Right atrium auricular region (tissue), 2 donors: ENCODE measurements at regions not wholly inside any gene's neighbourhood (a gene's known extent, or its start where the extent isn't known, plus 50 kb on each side); places are given as distances from the start of the nearest gene placed in this dataset.
"Not testable (repeated sequence)": the region's sequence is repeated elsewhere in the genome, so short reads cannot be mapped to it uniquely, and the experiment has no call there.

ENCODE experiments used
- DNase-seq: peaks from one replicate; pipeline ENCODE4 v3.0.0-alpha.2; 2019; ENCODE audit warnings: low spot score
- H3K27ac ChIP-seq, 2 donors: fragments of 200-600 bp; sonication (generic); 1 replicate in 1 of 2; 2 replicates in 1 of 2; pipeline ENCODE4 v1.5.1; 2016 to 2019
- H3K27me3 ChIP-seq, 2 donors: fragments of 200-600 bp; sonication (generic); one replicate each; pipeline versions ENCODE4 v1.5.1 to v1.6.0; 2017 to 2019
- H3K36me3 ChIP-seq: fragments of 200-600 bp; sonication (generic); one replicate; pipeline ENCODE4 v1.5.1; 2016
- H3K4me1 ChIP-seq, 2 donors: fragments of 200-600 bp; sonication (generic); one replicate each; pipeline versions ENCODE4 v1.5.1 to v1.6.0; 2017 to 2019
- H3K4me3 ChIP-seq, 2 donors: fragments of 200-600 bp; sonication (generic); 1 replicate in 1 of 2; 2 replicates in 1 of 2; pipeline ENCODE4 v1.5.1; 2017 to 2019; ENCODE audit warnings: mild to moderate bottlenecking in 1 of 2, moderate library complexity in 1 of 2
- H3K9me3 ChIP-seq, 2 donors: fragments of 200-600 bp; sonication (generic); one replicate each; pipeline ENCODE4 v1.5.1; 2019
- TF ChIP-seq, protein P1 (sequence below), 2 donors: fragments of 200-600 bp; sonication (generic); IDR thresholded peaks; one replicate each; pipeline ENCODE4 v1.5.1; 2019; ENCODE audit warnings: antibody characterized with exemption in 2 of 2

DNA sequence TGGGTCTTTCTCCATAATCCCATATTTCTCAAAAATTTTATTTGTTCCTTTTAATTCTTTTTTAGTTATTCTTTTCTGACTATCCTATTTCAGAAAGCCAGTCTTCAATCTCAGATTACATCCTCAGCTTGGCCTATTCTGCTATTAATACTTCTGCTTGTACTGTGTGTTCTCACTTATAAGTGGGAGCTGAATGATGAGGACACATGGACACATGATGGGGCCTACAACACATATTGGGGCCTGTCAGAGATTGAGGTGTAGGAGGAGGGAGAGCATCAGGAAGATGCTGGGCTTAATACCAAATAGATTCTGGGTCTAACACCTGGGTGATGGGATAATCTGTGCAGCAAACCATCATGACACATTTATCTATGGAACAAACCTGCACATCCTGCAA is 82.3 kb downstream of the MAGEE1 start:
- Histone ChIP-seq H3K9me3 (no peaks in the 10 kb centered on the region), H3K27me3 (no peaks in the 10 kb centered on the region), H3K4me1 (no peaks in the 10 kb centered on the region), H3K27ac (no peak overlapping the region), H3K36me3 (no peaks in the 10 kb centered on the region), H3K4me3 (no peak overlapping the region)
- DNase-seq = no peak
- TF ChIP-seq, protein P1, sequence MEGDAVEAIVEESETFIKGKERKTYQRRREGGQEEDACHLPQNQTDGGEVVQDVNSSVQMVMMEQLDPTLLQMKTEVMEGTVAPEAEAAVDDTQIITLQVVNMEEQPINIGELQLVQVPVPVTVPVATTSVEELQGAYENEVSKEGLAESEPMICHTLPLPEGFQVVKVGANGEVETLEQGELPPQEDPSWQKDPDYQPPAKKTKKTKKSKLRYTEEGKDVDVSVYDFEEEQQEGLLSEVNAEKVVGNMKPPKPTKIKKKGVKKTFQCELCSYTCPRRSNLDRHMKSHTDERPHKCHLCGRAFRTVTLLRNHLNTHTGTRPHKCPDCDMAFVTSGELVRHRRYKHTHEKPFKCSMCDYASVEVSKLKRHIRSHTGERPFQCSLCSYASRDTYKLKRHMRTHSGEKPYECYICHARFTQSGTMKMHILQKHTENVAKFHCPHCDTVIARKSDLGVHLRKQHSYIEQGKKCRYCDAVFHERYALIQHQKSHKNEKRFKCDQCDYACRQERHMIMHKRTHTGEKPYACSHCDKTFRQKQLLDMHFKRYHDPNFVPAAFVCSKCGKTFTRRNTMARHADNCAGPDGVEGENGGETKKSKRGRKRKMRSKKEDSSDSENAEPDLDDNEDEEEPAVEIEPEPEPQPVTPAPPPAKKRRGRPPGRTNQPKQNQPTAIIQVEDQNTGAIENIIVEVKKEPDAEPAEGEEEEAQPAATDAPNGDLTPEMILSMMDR (IDR thresholded peaks at IDR 0.05) = no peak

DNA sequence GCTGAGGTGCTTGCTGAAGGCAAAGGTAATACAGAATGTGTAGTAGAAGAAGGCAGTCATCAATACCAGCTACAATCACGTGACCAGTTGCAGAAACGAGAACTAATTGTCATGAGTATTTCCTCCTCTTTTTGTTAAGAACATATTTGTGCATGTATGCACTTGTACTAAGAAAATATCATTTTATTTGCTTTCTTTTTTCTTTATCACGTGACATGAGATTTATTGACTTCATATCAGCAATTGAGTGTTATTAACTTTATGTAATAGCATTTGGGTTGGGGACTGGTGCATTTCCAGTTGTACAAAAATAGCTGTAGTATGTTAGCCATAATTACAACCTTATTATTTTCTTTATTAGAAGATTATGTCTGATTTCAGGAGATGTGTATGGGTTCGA is 90.0 kb downstream of the MAGEE1 start:
- Histone ChIP-seq H3K36me3 (no peaks in the 10 kb centered on the region), H3K27ac (no peak overlapping the region), H3K4me1 (no peaks in the 10 kb centered on the region), H3K27me3 (no peaks in the 10 kb centered on the region), H3K4me3 (no peak overlapping the region), H3K9me3 (peaks cover 0 to 9% of the 10 kb centered on the region in 2 donors)
- TF ChIP-seq, protein P1 (IDR thresholded peaks at IDR 0.05) = no peak
- DNase-seq = no peak

DNA sequence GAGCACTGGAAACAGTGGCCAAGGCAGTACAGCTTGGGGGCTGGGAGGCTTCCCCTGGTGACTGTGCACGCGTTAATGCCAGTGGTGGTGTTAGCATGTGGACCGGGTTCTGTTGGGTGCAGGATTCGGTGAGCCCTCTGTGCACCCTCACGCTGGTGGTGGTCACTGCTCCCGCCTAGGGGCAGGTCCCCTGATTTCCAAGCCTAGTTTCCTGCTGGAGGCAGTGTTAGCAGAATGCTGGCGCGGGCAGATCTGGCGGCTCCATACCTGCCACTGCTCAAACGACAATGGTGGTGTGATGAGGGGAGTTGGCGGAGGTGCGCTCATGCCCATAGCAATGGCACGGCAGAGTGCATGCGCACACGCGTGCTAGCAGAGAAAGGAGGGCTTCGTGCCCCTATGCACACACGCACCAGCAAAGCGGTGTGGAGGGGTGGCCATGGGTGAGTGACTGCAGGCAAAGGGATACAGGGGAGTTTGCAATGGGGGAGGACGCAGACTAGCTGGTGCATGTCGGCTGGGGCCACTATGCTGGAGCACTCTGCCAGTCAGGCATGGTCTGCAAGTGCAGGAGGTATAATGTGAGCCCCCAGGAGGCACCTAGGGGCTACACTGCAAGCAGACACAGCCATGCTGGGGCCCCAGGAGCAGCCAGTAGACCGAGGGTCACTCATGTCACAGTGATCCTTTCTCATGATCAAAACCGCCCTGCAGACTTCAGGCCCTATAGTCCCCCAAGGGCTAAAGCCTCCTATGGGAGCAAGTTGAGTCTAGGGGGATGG is 93.0 kb downstream of the MAGEE1 start:
- Histone ChIP-seq H3K36me3 (no peaks in the 10 kb centered on the region), H3K9me3 (peaks cover 0 to 9% of the 10 kb centered on the region in 2 donors), H3K4me3 (no peak overlapping the region), H3K27me3 (no peaks in the 10 kb centered on the region), H3K27ac (no peak overlapping the region), H3K4me1 (no peaks in the 10 kb centered on the region)
- TF ChIP-seq, protein P1 (IDR thresholded peaks at IDR 0.05) = no peak
- DNase-seq = no peak

DNA sequence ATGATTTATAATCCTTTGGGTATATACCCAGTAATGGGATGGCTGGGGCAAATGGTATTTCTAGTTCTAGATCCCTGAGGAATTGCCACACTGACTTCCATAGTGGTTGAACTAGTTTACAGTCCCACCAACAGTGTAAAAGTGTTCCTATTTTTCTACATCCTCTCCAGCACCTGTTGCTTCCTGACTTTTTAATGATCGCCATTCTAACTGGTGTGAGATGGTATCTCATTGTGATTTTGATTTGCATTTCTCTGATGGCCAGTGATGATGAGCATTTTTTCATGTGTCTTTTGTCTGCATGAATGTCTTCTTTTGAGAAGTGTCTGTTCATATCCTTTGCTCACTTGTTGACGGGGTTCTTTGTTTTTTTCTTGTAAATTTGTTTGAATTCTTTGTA is 108.2 kb downstream of the MAGEE1 start:
- not testable (repeated sequence) for H3K4me3 ChIP-seq, H3K27me3 ChIP-seq, DNase-seq, H3K27ac ChIP-seq, H3K36me3 ChIP-seq, H3K4me1 ChIP-seq
- peaks cover 0 to 17% of the 10 kb centered on the region in 2 donors for H3K9me3 ChIP-seq

DNA sequence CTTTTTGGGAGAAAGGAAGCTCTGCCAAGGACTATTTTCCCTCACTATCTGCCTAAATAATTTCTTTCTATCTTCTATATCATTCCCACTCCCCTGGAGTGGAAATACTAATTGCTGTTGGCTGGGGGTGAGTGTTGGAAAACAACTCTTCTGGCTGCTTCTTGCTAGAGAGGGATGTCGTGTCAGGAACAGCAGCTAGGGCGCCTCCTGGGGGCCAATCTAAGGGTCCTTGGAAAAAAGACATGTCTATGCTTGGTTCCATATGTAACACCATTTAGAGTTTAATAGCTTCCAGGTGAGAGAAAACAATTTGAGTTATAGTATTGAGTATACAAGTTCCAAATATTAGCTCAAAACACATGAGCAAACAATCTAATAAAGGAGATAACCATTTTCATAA is 111.3 kb downstream of the MAGEE1 start:
- no peak for DNase-seq
- TF ChIP-seq, protein P1 (IDR thresholded peaks at IDR 0.05) = no peak
- Histone ChIP-seq H3K9me3 (peaks cover 0 to 9% of the 10 kb centered on the region in 2 donors), H3K36me3 (no peaks in the 10 kb centered on the region), H3K4me3 (no peak overlapping the region), H3K27ac (no peak overlapping the region), H3K4me1 (no peaks in the 10 kb centered on the region), H3K27me3 (no peaks in the 10 kb centered on the region)

DNA sequence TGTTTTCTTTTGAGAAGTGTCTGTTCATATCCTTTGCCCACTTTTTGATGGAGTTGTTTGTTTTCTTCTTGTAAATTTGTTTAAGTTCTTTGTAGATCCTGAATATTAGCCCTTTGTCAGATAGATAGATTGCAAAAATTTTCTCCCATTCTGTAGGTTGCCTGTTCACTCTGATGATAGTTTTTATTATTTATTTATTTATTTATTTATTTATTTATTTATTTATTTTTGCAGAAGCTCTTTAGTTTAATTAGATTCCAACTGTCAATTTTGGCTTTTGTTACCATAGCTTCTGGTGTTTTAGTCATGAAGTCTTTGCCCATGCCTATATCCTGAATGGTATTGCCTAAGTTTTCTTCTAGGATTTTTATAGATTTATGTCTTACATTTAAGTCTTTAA is 115.9 kb downstream of the MAGEE1 start:
- DNase-seq, H3K9me3 ChIP-seq, H3K27ac ChIP-seq, H3K4me1 ChIP-seq, H3K27me3 ChIP-seq, H3K36me3 ChIP-seq, H3K4me3 ChIP-seq: not testable (repeated sequence)

DNA sequence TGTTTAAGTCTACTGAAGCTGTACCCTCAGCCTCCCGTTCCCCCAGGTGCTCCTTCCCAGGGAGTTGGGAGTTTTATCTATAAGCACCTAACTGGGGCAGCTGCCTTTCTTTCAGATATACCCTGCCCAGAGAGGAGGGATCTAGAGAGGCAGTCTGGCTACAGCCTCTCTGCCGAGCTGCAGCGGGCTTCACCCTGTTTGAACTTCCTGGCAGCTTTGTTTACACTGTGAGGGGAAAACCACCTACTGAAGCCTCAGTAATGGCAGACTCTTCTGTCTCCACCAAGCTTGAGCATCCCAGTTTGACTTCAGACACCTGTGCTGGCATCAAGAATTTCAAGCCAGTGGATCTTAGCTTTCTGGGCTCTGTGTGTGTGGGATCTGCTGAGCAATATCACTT is 122.5 kb downstream of the MAGEE1 start:
- no peak for DNase-seq
- Histone ChIP-seq H3K27me3 (no peaks in the 10 kb centered on the region), H3K4me3 (no peak overlapping the region), H3K9me3 (peaks cover 3 to 20% of the 10 kb centered on the region in 2 donors), H3K36me3 (no peaks in the 10 kb centered on the region), H3K27ac (no peak overlapping the region), H3K4me1 (no peaks in the 10 kb centered on the region)
- TF ChIP-seq, protein P1 (IDR thresholded peaks at IDR 0.05) = no peak
